Neuronal stem cell (in vitro differentiated cells): ENCODE measurements at regions not wholly inside any gene's neighbourhood (a gene's known extent, or its start where the extent isn't known, plus 50 kb on each side); places are given as distances from the start of the nearest gene placed in this dataset.
"Not testable (repeated sequence)": the region's sequence is repeated elsewhere in the genome, so short reads cannot be mapped to it uniquely, and the experiment has no call there.

ENCODE experiments used
- DNase-seq: peaks from one replicate; pipeline ENCODE4 v3.0.0-alpha.2; 2013; ENCODE audit warnings: low spot score
- H2AFZ ChIP-seq: one replicate; pipeline ENCODE4 v1.6.1; 2013; ENCODE audit warnings: mild to moderate bottlenecking, low read length, inconsistent platforms
- H2AK5ac ChIP-seq: 2 replicates; pipeline ENCODE4 v1.6.1; 2013; ENCODE audit warnings: low read depth, mild to moderate bottlenecking, inconsistent platforms, low read length, moderate library complexity, mixed read lengths
- H2BK120ac ChIP-seq: 2 replicates; pipeline ENCODE4 v1.6.1; 2013; ENCODE audit warnings: low read depth, mild to moderate bottlenecking, inconsistent platforms, low read length, moderate library complexity, mixed read lengths
- H2BK12ac ChIP-seq: one replicate; pipeline ENCODE4 v1.6.1; 2013; ENCODE audit warnings: low read length, inconsistent platforms
- H2BK15ac ChIP-seq: 2 replicates; pipeline ENCODE4 v1.6.1; 2013; ENCODE audit warnings: mild to moderate bottlenecking, low read length, inconsistent platforms, mixed read lengths
- H2BK5ac ChIP-seq: one replicate; pipeline ENCODE4 v1.6.1; 2013; ENCODE audit warnings: inconsistent platforms, mild to moderate bottlenecking, low read length, moderate library complexity
- H3K14ac ChIP-seq: one replicate; pipeline ENCODE4 v1.6.1; 2013; ENCODE audit warnings: low read length, inconsistent platforms
- H3K18ac ChIP-seq: 2 replicates; pipeline ENCODE4 v1.6.1; 2013; ENCODE audit warnings: low read length, inconsistent platforms
- H3K23ac ChIP-seq: 2 replicates; pipeline ENCODE4 v1.6.1; 2013; ENCODE audit warnings: low read depth, mild to moderate bottlenecking, mixed read lengths, low read length, inconsistent platforms; ENCODE audit not compliant: poor library complexity
- H3K27ac ChIP-seq: replicated peaks from 3 replicates; pipeline ENCODE4 v1.5.1; 2013; ENCODE audit warnings: low read length, inconsistent platforms
- H3K27me3 ChIP-seq, 3 experiments: 2 replicates each; pipeline ENCODE4 v1.6.1; 2013; ENCODE audit warnings: low read length in 3 of 3, mild to moderate bottlenecking in 2 of 3, inconsistent platforms in 1 of 3, low read depth in 1 of 3, mixed read lengths in 1 of 3, moderate library complexity in 1 of 3; ENCODE audit not compliant: control insufficient read depth in 3 of 3, insufficient read depth in 3 of 3
- H3K36me3 ChIP-seq, 2 donors: replicated peaks in 1 of 2; 2 replicates each; pipeline ENCODE4 v1.6.1; 2013; ENCODE audit warnings: low read length in 2 of 2; ENCODE audit not compliant: control insufficient read depth in 2 of 2, insufficient read depth in 2 of 2
- H3K4ac ChIP-seq: 2 replicates; pipeline ENCODE4 v1.6.1; 2013; ENCODE audit warnings: inconsistent platforms, mild to moderate bottlenecking, low read length, moderate library complexity
- H3K4me1 ChIP-seq, 2 donors: 1 replicate in 1 of 2; 2 replicates in 1 of 2; pipeline ENCODE4 v1.6.1; 2013; ENCODE audit warnings: low read length in 2 of 2, low read depth in 1 of 2; ENCODE audit not compliant: control insufficient read depth in 2 of 2, insufficient read depth in 1 of 2
- H3K4me2 ChIP-seq: one replicate; pipeline ENCODE4 v1.6.1; 2013; ENCODE audit warnings: mild to moderate bottlenecking, low read length, inconsistent platforms; ENCODE audit not compliant: insufficient read depth, poor library complexity, severe bottlenecking
- H3K4me3 ChIP-seq, 2 donors: 2 replicates each; pipeline ENCODE4 v1.5.1; 2013; ENCODE audit warnings: low read length in 2 of 2, mild to moderate bottlenecking in 2 of 2, inconsistent platforms in 1 of 2, moderate library complexity in 1 of 2
- H3K79me1 ChIP-seq: one replicate; pipeline ENCODE4 v1.6.1; 2013; ENCODE audit warnings: low read depth, mild to moderate bottlenecking, inconsistent platforms, low read length, moderate library complexity
- H3K9ac ChIP-seq: one replicate; pipeline ENCODE4 v1.6.1; 2013; ENCODE audit warnings: mild to moderate bottlenecking, low read depth, low read length, inconsistent platforms; ENCODE audit not compliant: poor library complexity
- H3K9me3 ChIP-seq, 2 donors: replicated peaks in 1 of 2; 2 replicates each; pipeline versions ENCODE3 to v1.6.1; 2013; ENCODE audit warnings: low read length in 2 of 2, mild to moderate bottlenecking in 2 of 2, inconsistent platforms in 1 of 2, low read depth in 1 of 2, mixed read lengths in 1 of 2, moderate library complexity in 1 of 2; ENCODE audit not compliant: control insufficient read depth in 2 of 2, insufficient read depth in 1 of 2
- H4K8ac ChIP-seq: one replicate; pipeline ENCODE4 v1.6.1; 2013; ENCODE audit warnings: low read depth, mild to moderate bottlenecking, inconsistent platforms, low read length, moderate library complexity
- H4K91ac ChIP-seq: one replicate; pipeline ENCODE4 v1.6.1; 2013; ENCODE audit warnings: low read length, low read depth, mild to moderate bottlenecking, inconsistent platforms; ENCODE audit not compliant: poor library complexity
- WGBS, 2 donors: extraction: QIAGEN DNeasy Blood & Tissue Kit; methylation state at CpG; one replicate each; pipeline ENCODE4 v1.1.7; 2013; ENCODE audit warnings: missing lambda C conversion rate in 2 of 2, mixed read lengths in 1 of 2; ENCODE audit not compliant: insufficient read length in 2 of 2, insufficient replicate concordance in 1 of 2; ENCODE audit errors: extremely low coverage in 2 of 2; 5-methylcytosine and 5-hydroxymethylcytosine counted together

DNA sequence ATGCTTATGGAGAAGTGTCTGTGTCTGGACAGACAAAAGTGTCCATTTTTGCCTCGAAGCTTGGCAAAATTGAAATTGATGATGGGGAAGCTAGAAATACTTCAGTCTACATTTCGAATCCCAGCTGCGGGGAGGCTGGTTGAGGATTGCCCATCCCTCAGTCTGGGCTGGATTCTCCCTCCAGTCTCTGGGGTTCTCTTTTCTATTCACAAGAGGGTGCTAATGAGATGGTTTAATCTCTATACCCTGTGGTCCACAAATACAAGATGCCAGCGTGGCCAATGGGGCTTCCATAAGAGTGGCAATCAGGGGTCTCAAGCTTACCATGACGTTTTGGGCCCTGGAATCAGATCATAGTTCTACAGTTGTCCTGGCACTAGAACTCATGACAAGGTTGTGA lies 78.9 kb downstream of the GOLGA8T start:
- H3K14ac ChIP-seq, H3K4me2 ChIP-seq, H3K9me3 ChIP-seq, H3K36me3 ChIP-seq, H3K23ac ChIP-seq, DNase-seq, H3K4ac ChIP-seq, H3K4me3 ChIP-seq, H2BK120ac ChIP-seq, H3K4me1 ChIP-seq, H2BK12ac ChIP-seq, H3K27me3 ChIP-seq, H3K18ac ChIP-seq, H2BK15ac ChIP-seq, H2AFZ ChIP-seq, H3K79me1 ChIP-seq, H3K27ac ChIP-seq, H4K91ac ChIP-seq, H4K8ac ChIP-seq, H2AK5ac ChIP-seq, H2BK5ac ChIP-seq, H3K9ac ChIP-seq: not testable (repeated sequence)
- WGBS, 2 donors = no CpG with 5 or more reads among the region's 5 CpGs

DNA sequence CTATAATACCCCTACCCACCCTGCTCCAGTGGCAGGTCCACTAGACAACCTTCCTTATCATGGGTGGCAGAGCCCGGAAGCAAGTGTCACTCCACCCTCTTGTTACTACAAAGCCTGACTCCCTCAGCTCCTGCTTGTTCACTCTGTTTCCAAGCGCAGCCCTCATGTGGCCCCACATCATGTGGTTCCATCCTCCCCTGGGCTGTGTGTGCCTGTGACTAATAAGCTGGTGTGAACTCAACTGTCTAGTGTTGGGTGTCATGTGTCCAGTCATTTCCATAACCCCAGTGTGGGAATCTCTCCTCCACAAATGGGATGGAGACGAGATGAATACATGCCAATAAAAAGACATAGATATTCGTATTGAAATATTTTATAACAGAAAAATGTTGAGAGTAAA lies 87.0 kb downstream of the GOLGA8T start:
- not testable (repeated sequence) for H3K14ac ChIP-seq, H3K79me1 ChIP-seq, DNase-seq

DNA sequence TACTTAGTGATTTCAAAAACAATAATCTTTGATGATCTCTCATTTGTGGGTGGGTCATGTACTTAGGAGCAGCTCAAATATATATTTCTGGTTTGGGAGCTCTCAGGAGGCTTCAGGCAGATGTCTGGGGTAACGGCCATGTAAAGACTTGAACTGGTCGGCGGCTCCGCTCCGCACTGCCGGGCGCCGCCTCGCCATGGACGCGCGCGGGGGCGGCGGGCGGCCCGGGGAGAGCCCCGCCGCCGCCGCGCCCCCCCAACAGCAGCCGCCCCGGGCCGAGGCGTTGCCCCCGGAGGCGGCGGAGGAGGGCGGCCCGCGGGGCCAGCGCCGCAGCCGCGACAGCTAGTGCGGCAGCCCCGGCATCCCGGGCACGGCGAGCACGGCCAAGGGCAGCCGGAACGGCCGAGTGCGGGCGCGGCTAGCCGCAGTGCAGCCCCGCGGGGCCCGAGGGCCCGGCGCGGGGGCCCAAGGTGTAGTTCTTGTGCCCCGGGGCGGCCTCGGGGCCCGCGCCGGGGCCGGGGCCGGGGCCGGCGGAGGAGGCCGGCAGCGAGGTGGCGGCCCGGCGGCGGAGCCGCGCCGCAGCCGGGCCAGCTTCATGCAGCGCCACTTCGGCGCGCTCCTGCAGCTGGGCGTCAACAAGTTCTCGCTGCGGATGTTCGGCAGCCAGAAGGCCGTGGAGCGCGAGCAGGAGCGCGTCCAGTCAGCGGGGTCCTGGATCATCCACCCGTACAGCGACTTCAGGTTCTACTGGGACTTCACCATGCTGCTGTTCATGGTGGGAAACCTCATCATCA lies 88.1 kb downstream of the GOLGA8T start:
- not testable (repeated sequence) for H3K27me3 ChIP-seq, H2BK15ac ChIP-seq
- no CpG with 5 or more reads among the region's 91 CpGs for WGBS, 2 donors

More for the DNA sequence above, 87.0 kb downstream of the GOLGA8T start:
- not testable (repeated sequence) for H3K4ac ChIP-seq, H2AFZ ChIP-seq, H3K36me3 ChIP-seq, H2BK120ac ChIP-seq, H3K23ac ChIP-seq, H2BK15ac ChIP-seq, H3K4me3 ChIP-seq, H2BK12ac ChIP-seq, H3K4me2 ChIP-seq, H4K8ac ChIP-seq, H3K4me1 ChIP-seq, H4K91ac ChIP-seq, H3K18ac ChIP-seq, H3K27ac ChIP-seq, H3K9me3 ChIP-seq, H3K27me3 ChIP-seq, H2AK5ac ChIP-seq, H3K9ac ChIP-seq, H2BK5ac ChIP-seq
- WGBS, 2 donors = no CpG with 5 or more reads among the region's 4 CpGs

DNA sequence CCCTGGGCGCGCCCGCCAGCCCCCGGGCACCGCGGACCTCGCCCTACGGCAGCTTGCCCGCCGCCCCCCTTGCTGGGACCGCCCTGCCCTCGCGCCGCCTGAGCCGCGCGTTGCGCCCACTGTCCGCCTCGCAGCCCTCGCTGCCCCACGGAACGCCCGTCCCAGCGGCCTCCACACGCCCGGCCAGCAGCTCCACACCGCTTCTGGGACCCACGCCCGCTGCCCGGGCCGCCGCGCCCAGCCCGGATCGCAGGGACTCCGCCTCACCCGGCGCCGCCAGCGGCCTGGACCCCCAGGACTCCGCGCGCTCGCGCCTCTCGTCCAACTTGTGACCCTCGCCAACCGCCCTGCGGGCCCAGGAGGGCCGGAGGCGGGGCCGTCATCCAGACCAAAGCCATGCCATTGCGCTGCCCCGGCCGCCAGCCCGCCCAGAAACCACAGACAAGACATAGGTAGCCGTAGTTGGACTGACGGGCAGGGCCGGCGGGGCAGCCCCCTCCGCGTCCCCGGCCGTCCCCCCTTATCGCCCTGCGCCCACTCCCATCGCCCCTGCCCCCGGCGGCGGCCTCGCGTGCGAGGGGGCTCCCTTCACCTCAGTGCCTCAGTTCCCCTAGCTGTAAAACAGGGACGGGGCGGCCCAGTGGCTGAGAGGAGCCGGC lies 90.5 kb downstream of the GOLGA8T start:
- H3K4me3 ChIP-seq, H2BK5ac ChIP-seq, H3K18ac ChIP-seq, H2BK15ac ChIP-seq, DNase-seq, H3K9me3 ChIP-seq, H4K91ac ChIP-seq, H3K4me1 ChIP-seq, H2BK120ac ChIP-seq, H3K27ac ChIP-seq, H3K4me2 ChIP-seq, H3K27me3 ChIP-seq, H2BK12ac ChIP-seq, H2AFZ ChIP-seq, H3K9ac ChIP-seq, H3K23ac ChIP-seq, H3K4ac ChIP-seq, H3K79me1 ChIP-seq, H4K8ac ChIP-seq, H2AK5ac ChIP-seq, H3K14ac ChIP-seq, H3K36me3 ChIP-seq: not testable (repeated sequence)
- WGBS, 2 donors = no CpG with 5 or more reads among the region's 77 CpGs

More for the DNA sequence above, 88.1 kb downstream of the GOLGA8T start:
- not testable (repeated sequence) for H3K79me1 ChIP-seq, H3K4me3 ChIP-seq, H3K4ac ChIP-seq, H3K27ac ChIP-seq, DNase-seq, H2AFZ ChIP-seq, H3K4me1 ChIP-seq, H2BK5ac ChIP-seq, H3K23ac ChIP-seq, H3K18ac ChIP-seq, H2BK120ac ChIP-seq, H4K91ac ChIP-seq, H2BK12ac ChIP-seq, H3K9ac ChIP-seq, H4K8ac ChIP-seq, H3K4me2 ChIP-seq, H3K9me3 ChIP-seq, H3K36me3 ChIP-seq, H3K14ac ChIP-seq, H2AK5ac ChIP-seq
